DMS153 (cell line): ENCODE measurements at regions not wholly inside any gene's neighbourhood (a gene's known extent, or its start where the extent isn't known, plus 50 kb on each side); places are given as distances from the start of the nearest gene placed in this dataset.
"Not testable (repeated sequence)": the region's sequence is repeated elsewhere in the genome, so short reads cannot be mapped to it uniquely, and the experiment has no call there.

ENCODE experiments used
- DNase-seq: peaks from one replicate; lab custom pipeline; 2025; lab: John Stamatoyannopoulos, UW

DNA sequence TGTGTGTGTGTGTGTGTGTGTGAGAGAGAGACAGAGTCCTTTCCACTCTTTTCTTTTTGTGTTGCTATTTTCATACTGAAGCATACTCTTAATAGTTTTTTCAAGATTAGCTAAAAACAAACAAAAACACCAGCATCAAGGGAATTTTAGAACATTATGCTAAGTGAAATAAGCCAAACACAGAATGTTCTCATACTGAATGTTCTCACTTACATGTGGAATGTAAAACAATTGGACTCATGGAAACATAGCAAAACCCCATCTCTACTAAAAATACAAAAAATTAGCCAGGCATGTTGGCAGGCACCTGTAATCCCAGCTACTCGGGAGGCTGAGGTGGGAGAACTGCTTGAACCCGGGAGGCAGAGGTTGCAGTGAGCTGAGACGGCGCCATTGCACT is 193.4 kb downstream of the XPNPEP1 start:
- not testable (repeated sequence) for DNase-seq

DNA sequence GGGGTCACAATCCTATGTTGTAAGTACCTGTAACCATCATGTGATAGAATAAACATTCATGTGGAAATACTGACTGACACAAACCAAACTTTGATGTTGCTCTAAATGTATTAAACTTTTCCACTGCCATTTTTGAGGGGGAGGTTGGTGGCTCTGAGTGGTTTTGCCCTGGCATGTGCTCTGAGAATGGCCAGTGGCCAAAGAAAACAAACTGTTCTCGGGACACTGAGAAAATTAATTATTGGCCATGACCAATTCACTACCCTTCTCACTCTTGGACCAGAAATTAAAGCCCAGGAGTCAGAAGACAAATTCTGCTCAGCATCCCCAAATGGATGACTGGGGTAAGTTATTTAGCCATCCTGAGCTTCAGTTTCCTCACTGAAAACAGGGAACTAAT is 195.9 kb downstream of the XPNPEP1 start:
- no peak for DNase-seq

DNA sequence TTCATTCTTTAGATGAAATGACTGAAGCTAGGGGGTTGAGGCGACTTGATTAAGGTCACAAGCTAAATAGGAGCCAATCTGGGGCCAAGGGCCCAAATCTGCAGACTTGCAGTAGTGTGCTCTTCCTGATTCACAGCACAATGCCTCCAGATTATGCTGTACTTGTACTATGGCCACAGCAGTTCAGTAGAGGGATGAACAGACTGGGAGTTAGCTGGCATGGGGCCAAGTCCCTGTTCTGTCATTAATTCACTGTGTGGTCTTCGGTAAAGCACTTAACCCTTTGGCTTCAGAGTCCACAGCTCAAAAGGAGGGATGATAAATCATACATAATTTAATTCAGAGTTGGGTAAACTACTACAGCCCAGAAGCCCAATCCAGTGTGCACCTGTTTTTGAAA is 196.8 kb downstream of the XPNPEP1 start:
- no peak for DNase-seq

DNA sequence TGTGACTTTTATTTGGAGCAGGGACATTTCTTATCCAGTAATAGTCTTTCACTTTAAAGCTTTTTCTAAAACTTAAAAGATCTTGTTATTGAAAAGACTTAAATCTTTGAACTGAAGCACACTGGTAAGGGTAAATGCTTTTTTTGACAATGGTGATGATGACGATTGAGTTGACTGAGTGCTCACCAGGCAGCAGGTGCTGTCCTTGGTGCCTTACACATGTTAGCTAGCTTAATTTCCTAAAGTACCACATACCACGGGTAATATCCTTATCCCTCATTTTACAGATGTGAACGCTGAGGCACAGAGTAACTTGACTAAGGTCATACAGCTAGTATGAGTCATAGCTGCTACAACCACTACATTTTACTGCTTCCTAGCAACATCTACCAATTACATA is 200.0 kb downstream of the XPNPEP1 start:
- no peak for DNase-seq

DNA sequence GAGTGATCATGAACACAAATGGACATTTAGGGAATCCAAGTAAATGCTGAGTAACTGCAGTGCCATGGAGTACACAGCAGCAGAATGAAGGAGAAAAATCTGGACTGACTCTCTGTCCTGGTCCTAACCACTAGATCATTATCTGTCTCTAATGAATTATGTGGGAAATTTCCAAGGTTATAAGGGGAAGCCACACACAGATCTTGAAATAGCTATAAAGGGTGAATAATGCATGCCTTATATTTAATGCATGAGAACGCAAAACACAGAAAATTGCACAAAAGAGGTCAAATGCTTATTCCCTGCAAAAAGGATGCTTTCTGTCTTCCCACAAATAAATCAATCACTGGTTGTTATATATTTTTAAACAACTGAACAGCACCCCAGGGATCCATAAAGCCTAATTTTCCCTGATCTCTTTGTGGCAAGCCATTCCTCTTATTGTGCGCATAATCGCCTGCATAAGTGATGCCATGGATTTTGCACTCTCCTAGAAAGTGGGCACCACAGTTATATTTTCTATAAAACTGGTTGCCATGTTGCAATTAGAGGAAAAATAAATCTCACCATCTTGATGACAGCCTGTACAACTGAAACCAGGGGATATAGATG is 201.8 kb downstream of the XPNPEP1 start:
- DNase-seq: no peak

DNA sequence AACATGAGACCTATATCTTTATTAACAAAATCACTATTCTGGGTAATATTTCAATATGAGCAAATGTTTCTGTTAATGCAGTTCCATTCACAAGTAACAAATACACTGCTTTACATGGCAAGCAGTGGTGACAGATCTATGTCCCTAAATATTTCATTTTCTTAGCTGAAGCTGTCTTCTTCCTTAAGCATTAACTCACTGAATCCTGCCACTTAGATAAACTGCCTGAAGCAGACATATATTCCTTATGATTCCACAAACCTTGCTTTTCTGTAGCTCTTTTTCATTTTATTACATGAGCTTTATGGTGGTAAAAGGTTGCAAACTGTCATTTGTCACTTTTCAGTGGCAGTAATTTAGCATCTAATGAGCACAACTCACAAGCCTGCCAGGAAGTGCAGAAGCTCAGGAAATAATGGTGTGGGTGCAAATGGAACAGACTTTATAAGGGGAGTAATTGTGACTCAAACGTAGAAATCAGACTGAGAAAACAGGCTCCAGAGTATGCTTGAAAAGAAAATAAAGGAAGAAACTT is 217.2 kb downstream of the XPNPEP1 start:
- DNase-seq: no peak

DNA sequence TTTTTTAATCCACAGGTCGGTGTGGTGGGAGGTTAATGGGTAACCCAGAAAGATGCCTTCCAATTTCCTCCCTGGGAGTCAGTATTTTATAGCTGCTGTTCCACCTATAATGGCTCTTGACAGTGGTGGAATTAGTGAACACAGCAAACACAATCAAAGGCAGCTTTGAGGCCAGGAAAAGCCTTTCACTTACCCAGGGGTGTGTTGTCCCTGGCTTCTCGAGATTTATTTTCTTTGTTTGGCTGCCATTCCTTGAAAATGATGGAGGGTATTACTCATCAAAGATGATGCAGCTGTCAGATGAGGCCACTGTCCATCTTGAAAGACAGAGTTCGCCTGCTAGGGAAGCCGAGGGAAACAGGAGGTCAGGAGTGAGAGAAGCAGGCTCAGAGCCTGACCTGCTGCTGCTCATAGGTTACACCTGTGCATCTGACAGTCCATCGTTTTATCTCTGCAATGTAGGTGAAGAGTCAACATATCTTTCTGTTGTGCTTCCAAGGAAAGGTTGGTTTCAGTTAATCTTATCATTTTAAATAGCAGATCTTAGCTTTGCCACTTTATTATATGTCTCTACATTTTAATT is 221.6 kb downstream of the XPNPEP1 start:
- no peak for DNase-seq

DNA sequence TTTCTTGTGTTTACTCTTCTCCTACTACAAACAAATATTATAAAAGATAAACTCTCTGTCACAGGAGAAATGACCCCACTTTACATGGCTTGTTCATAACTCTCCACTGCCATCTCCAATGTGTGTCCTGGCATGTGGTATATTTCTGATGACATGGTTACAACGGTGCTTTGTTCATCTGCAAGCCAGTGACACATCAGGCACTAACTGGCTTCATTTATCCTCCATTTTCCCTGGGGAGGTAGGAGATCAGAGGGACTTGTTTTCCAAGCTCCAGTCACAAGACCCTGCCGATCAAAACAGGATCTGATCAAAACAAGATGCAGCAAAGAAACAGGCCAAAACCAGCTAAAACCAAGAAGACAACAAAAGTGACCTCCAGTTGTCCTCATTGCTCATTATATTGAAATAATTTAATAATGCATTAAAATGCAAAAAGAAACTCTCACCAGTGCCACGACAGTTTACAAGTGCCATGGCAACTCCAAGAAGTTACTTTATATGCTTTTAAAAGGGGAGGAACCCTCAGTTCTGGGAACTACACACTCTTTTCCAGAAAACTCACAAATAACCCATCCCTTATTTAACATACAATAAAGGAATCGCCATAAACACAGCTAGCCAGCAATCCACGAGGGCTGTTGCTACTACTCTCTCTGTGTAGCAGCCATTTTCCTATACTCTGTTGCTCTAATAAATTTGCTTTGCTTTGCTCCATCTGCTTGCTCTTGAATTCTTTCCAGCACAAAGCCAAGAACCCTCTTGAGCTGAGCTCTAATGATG is 224.2 kb downstream of the XPNPEP1 start:
- no peak for DNase-seq

DNA sequence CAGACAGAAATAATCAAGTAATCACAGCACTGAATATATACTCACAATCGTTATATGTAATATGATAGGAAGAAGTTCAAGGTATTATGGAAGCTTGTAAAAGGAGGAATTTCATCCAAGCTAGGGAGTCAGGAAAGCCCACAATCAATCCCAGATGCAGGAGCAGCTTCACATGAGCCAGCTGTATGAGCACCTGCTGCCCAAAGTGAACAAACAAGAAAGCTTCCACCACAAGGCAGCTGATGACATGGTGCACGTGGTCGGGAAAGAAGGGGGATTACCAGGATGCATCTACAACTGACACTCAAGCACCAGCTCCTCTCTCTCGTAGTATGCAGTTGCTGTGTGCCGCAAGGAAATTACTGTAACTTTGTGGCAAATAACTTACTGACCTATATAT is 225.2 kb downstream of the XPNPEP1 start:
- DNase-seq: no peak

DNA sequence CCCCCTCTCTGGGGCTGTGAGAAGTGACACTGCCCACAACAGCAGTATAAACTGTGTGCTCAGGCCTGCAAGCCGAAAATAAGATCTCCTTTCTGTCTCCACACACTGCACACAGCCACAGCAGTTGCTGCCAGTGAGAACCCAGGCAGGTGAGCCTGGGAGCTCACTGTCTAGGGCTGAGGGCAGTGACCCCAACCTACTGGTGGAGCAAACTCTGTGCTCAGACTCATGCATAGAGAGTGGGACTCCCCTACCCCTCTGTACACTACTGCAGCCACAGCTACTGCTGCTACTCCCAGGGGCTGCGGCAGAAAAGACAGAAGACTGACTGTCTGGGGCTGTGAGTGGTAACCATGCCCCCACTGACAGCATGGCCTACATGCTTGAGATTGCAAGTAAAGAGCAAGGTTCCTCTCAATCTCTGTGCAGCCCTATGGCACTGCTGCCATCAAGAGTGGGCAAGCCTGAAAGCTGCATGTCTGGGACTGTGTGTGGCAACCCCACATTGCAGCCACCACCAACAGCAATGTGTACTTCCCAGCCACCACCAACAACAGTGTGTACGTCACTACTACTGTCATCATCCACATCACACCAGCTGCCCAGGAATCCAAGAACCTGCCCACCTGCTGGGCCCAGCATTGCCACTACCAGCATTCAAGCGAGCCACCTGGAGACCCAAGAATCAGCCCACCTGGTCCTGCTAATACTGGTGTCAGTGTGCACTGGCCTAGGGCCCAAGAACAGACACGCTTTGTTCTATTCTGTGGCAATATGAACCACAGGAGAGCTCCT is 226.1 kb downstream of the XPNPEP1 start:
- no peak for DNase-seq

DNA sequence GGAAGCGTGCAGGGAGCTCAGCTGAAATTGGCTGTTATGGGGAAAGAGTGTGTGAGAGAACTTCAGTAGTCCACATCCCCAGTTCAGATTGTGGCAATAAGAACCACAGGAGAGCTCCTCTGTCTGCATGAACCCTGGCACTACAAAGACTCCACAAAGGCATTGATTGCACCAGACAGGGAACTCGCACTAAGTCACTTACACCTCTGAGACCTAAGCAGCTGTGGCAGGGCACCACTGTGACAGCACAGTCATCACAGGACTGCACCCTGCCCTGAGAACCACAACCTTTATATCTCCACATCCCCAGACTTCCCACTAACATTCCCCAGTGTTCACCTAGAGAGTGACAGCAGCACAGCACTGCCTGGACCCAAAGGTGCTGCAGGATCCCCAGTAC is 226.8 kb downstream of the XPNPEP1 start:
- DNase-seq: no peak

DNA sequence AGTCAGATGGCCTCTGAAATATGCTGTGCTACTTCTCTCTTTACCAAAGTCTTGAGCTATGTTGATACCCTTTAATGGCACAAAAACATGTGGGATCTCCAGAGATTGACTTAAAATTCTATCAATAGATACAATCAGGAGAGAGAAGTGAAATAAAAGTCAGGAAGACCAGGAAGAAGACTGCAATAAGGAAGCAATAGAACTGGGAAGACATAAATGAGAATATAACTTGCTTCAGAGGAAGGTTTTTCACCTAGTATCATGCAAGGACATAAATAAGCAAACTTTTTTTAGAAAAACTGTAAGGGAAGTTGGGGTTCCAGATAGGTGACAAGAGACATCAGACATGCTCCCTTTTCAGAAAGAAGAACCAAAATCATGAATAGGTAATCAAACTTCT is 227.3 kb downstream of the XPNPEP1 start:
- no peak for DNase-seq

DNA sequence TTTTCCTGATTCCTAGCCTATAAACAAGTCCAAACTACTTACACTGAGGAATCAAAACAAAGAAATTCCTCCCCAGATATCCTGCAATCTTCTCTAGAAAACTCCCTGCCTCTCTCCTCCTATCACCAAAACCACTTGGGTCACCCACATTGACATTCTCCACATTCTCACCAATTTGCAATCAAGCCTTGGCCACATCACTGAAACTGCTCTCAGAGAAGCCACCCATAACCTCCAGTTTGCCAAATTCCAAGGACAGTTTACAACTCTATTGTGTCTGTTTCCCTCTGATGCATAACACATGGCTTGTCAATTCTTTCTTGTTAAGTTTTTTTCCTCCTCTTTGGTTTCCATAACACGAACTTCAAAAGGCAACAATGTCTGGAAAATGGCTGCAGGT is 233.5 kb downstream of the XPNPEP1 start:
- DNase-seq: no peak

DNA sequence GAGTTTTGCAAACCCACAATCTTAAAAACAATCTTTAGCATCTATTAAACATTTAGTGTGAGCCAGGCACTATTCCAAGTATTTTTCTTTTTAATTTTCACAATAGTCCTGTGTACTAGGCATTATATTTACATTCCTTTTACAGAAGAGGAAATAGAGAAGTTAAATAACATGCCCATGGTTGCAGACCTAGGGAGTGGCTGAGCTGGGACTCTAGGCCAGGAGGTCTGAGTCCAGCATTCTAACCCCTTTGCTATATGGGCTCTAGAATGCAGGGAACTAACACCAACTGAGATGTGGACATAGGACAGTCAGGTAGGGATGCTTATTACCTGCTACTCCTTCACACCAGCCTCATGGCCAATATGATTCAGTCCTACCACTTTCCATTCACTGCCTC is 243.8 kb downstream of the XPNPEP1 start:
- no peak for DNase-seq

DNA sequence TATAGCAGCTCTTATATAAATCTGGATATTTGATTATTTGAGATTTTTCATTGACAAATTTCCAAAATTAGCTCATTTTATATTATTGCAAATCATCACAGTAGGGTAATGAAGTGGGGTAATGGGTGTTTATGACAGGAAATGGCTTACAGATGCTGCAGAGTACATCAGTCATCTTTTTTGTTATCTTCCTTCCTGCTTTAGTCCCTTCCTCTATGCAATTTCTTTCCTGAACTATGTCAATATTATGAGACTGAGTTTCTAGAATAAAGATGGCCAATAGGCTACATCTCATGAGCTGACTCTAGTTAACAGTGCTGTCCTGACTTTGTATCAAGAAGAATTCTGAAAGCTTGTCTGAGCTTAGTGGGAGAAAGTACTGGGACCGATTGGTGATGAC is 244.5 kb downstream of the XPNPEP1 start:
- DNase-seq: no peak

DNA sequence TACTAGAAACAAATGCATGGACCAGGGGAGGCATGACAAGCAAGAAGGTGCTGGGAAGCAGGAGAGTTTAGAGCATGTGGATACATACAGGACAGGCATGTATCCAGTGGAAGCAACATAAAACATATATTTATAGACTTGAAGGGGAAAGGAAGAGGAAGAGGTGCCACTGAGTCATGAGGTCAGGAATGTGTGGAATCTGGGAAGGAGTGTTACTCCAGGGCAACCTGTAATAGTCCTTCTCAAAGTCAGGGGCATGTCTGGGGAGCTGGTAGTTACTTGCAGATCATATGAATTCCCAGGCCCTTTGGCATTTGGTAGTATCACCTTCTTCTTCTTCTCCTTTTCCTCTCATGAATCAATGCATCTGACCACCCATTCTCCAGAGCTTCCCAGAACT is 246.6 kb downstream of the XPNPEP1 start:
- no peak for DNase-seq

DNA sequence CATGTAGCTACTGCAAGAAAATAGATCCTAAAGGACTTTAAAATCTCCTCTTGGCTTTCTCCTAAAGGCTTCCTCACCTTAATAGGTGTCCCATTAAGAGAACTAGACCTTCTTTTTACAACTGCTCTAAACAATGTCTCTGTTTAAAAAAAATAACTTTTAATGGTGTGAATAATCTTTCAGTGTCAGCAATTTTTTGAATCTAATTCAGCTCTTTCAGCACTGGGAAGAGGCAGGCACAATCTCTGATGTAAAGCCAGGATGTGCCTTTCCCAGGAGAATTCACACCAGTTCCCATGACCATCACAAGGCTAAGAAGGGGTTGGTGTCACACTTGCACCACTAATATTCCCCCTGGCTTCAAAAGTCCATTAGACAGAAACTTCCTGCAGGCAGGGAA is 254.6 kb downstream of the XPNPEP1 start:
- DNase-seq: no peak

DNA sequence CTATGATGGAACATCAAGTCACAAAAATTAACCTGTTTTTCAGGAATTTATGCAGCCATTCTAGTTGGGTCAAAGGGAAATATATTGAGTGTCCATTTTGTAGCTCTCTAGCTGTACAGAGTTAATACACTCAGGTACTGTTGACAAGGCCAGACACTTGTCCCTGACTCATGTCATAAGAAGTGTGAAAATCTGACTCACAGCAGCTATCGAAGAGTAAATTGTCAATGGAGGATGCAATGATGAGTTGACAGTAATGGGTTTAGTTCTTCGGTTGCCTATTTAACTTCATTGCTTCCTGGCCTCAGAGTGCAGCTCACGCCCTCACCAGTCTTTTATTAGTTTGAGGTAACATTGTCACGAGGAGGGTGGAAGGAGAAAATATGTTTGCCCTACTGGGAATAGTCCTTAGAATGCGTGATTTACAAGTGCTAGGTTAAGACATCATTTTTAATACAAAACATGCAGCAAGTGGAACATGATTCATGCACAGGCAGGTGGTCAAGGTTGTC is 255.1 kb downstream of the XPNPEP1 start:
- no peak for DNase-seq

DNA sequence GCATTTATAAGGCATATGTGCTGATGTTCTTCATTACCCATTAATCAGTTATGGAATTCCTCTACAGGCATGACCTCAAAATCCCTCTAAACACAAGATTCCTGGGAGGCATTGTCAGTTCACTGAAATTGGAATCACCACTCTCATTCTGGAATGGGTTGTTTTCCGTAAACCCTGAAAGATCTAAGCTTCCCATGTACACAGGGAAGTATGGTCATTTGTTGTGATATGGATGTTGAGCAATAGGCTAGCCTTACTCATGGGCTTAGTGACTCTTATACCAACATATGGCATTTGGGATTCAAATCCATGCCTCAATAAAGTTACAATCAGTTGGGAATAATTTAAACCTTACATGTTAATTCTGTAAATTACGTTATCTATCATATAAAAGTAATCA is 258.0 kb downstream of the XPNPEP1 start:
- no peak for DNase-seq

DNA sequence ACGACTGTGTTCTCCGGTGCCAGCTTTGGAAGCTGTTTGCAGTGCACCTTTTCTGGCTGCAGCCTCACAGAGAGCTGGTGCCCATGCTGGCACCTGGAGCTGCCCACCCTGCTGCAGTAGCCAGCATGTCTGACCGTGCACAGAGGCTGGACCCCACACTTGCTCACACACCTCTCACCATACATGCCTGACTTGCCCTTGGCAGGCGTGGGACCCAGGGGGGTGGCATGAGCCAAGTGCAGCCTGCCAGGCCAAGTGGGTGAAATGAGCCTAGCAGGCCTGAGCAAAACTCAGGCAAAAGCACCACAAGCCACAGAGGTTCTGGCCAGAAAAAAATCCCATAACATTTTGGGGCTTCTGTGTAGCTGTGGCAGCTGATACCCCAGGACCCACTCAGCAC is 258.8 kb downstream of the XPNPEP1 start:
- DNase-seq: no peak

DNA sequence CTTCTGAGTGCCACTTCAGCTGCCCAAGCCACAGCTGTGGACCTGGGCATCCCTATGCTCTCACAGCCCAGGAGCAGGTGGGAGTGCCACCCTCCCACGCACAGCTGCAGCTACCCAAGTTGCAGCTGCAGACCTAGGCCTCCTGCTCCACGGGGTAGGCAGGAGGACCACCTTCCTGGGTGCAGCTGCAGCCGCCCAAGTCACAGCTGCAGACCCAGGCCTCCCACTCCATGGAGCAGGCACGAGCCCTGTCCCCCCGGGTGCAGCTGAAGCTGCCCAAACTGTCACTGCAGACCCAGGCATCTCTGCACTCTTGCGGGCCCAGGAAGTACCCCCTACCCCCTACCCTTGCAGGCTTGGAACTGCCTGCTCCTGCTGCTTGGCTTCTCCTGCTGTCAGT is 260.2 kb downstream of the XPNPEP1 start:
- no peak for DNase-seq

DNA sequence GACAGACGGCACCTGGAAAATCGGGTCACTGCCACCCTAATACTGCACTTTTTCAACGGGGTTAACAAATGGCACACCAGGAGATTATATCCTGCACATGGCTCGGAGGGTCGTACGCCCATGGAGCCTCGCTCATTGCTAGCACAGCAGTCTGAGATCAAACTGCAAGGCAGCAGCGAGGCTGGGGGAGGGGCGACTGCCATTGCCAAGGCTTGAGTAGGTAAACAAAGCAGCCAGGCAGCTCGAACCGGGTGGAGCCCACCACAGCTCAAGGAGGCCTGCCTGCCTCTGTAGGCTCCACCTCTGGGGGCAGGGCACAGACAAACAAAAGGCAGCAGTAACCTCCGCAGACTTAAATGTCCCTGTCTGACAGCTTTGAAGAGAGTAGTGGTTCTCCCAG is 270.7 kb downstream of the XPNPEP1 start:
- DNase-seq: not testable (repeated sequence)
